NCI-H69 (cell line): ENCODE measurements at regions not wholly inside any gene's neighbourhood (a gene's known extent, or its start where the extent isn't known, plus 50 kb on each side); places are given as distances from the start of the nearest gene placed in this dataset.
"Not testable (repeated sequence)": the region's sequence is repeated elsewhere in the genome, so short reads cannot be mapped to it uniquely, and the experiment has no call there.

Source experiments
- DNase-seq: peaks from one replicate; lab custom pipeline; 2025; lab: John Stamatoyannopoulos, UW

GRCh38 chr16:29130131-29130711 is 145.4 kb downstream of the LAT start:
- not testable (repeated sequence) for DNase-seq

- DNase-seq = not testable (repeated sequence)
Observed at GRCh38 chr16:29129458-29130038, 144.7 kb downstream of the LAT start.

- DNase-seq = not testable (repeated sequence)
Observed at GRCh38 chr16:29128732-29129457, 144.0 kb downstream of the LAT start.

GRCh38 chr16:29127806-29128420 is 143.1 kb downstream of the LAT start:
- not testable (repeated sequence) for DNase-seq

DNA sequence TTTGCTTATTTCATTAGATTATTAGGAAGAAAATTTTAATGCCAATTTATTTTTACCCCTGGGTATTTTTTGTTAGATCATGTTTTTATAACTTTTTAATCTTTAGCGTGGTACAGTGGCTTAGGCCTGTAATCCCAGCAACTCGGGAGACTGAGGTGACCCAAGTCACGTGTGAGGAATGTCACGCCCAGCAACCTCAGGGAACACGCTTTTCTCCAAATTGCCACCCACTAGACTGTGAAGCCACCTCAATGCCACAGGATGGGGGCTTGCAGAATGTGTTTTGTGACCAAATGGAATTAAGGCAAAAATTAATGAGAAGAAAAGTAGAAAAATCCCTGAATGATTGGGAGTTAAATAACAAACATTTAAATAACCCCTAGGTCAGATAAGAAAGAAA is 141.8 kb downstream of the LAT start:
- no peak for DNase-seq

- DNase-seq = no peak
Observed at GRCh38 chr16:29126057-29126494, 141.2 kb downstream of the LAT start.

- no peak for DNase-seq
Observed at GRCh38 chr16:29124828-29125227, 140.0 kb downstream of the LAT start.

- DNase-seq = not testable (repeated sequence)
Observed at GRCh38 chr16:29124162-29124561, 139.3 kb downstream of the LAT start.

DNA sequence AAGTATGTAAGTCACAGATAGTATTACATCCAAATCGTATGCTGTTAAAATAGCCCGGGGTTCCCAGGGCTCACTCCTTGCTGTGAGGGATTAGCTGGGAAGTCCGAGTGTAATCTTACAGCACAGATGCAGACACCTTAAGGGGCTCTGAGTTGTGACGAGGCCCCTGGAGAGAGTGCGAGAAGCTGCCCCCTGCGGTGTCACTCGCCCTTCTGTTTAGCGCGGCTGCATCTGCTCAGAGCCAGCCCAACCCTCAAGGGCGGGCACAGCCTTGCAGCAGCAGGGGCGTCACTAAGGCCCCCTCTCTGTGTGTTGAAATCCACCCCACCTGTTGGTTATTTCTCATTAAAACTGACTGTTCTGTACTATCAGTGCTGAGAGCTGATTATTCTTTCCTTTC is 135.8 kb downstream of the LAT start:
- peak; percentile 12 for DNase-seq

DNA sequence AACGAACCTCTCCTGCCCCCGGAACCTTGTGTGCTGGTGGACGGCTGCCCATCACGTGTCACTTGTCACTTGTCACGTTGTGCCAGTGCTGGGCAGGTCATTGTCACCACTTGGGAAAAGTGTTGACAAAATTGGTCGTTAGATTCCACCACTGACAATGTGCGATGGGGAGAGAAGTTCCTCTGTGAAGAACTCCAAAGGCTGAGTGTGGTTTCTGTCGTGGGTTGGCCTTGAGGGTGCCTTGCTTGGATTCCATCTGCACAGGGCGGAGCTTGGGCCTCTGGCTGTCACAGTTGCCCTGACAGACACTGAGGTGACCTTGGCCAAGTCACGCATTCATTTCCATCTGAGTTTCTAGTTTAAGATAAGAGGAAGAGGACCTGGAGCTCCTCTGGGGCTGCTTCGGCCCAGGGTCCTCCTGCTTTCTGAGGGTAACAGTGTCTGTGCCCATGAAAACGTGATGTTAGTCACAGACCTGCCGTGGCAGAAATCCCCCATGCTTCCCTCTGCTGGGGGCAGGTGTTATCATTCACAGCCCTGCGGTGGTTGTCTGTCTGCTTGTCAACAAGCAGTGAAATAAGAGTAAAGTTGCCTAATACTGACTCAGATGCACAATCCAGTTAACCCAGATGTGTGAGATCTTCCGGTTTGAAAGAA is 133.6 kb downstream of the LAT start:
- not testable (repeated sequence) for DNase-seq

DNA sequence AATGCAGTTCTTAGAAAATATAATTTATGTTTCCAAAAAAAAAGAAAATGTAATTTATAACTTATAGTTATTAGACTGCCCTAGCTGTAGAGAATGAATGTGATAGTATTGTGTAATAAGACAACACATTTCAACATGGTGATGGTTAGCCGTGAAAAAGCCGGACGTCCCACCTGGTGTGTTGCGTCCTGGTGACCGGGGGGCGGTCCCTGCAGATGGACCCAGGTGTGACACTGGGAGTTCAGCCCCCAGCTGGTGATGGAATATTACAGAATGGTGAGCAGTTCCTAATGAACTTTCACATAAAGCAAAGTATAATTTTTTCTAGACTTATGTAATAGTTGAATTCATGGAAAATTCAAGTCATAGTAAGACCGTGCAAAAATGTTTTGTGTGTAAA is 132.8 kb downstream of the LAT start:
- no peak for DNase-seq

DNA sequence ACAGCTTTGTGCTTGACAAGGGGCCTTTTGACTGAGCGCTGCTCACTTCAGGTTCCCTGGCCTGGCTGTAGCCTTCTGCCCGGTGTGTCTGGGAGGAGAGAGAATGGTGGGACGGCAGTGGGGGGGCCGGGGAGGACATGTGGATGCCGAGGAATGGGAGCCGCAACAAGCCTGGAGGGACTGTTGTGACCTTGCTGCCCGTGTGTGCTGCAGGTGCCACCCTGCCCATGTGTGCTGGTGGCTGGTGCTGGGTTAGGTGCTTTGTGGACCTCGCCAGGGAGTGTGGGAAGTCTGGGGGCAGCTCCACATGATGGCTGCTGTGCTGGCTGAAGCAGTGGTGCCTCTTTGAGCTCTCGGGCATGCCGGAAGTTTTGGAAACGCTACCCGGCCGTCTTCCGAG is 132.1 kb downstream of the LAT start:
- DNase-seq = no peak

- DNase-seq = not testable (repeated sequence)
Observed at GRCh38 chr16:29116207-29116606, 131.4 kb downstream of the LAT start.

DNA sequence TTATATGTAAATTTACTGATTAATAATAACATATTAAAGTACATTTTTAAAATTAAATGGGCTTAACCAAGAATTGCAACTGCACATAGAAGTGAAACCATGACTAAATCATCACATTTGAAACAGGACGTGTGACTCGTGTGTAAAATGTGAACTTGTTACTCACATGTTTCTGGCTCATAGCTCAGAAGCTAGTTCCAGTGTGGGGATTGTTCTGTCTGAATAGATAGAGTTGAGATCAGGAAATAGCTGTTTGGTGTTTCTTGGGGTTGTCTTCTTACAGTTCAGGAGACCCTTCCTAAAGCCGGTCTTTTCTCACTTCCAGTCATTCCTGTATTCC is 130.9 kb downstream of the LAT start:
- DNase-seq = not testable (repeated sequence)

GRCh38 chr16:29114989-29115801 is 130.3 kb downstream of the LAT start:
- peak; percentile 27 for DNase-seq

DNA sequence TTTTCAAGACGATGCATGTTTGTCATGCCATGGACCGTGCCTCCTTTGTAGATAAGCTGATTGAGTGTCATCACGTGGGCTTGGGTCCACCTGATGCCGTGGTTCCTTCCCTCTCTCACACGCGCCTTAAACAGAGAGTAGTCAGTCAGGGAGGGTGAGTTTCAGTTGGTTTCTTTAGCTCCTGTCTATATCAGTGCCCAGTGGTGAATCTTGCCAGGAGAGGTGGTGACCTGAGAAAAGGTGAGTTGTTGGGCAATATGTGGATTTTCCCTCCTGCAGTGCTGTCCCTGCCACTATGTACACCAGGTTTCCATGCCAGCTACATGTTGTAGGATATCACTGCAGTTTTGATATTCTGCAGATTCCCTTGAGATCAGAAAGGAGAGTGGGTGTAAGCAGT is 129.7 kb downstream of the LAT start:
- no peak for DNase-seq

DNA sequence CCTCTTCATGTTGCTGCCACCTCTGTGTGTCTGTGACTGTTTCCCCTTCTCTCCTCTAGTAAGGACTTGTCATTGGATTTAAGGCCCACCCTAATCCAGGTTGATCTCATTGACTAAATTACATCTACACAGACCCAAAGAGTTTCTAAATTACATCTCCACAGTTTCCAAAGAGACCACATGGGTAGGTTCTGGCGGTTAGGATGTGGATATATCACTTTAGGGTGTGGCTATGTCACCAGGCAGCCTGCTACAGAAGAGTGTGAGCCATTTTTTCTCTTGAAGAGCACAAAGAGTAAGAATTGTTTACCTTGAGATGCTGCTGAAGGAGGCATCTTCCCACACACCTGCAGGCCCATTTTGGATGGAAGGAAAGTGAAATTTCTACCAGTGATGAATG is 128.6 kb downstream of the LAT start:
- DNase-seq = not testable (repeated sequence)

DNA sequence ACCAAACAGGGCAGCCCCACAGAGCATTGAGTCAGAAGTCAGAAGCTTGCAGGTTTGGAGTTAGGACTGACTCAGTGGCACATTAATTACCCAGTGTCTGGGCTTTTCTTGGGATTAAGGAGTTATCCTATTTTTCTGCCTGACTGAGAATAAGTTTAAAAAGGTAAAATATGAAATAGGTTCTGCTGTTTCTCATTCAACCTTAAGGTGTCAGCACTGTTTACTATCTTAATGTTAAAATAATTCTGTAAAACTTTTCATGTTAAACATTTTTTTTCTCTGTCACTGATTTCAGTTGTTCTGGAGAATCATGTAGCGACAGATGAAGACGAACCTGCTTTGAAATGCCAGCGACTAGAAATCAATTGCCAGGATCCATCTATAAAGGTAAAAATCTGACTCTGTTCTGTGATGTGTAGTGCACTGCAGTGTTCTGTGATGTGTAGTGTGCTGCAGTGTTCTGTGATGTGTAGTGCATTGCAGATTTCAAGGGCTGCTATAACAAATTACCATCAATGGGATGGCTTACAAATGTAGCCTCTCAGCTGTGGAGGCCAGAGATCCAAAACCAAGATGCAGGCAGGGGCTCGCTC is 128.0 kb downstream of the LAT start:
- no peak for DNase-seq

- not testable (repeated sequence) for DNase-seq
Observed at GRCh38 chr16:29111901-29112680, 127.2 kb downstream of the LAT start.

DNA sequence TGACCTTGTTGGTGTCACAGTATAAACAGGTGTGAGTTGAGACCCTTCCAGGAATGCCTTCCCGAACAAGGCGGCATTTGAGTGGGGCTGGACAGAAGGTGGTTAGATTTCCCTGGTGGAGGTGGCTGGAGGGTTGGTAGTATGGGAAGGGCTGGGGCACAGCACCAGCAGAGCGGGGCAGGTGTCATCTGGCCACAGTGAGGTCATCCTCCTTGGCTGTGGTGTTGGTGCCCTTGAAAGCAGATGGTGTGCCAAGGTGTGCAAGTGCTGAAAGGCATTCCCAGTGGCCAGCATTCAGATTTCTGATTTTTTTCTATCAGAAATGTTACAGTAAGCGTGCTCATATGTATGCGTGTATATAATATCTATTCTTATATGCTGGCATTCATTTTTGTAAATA is 126.6 kb downstream of the LAT start:
- DNase-seq = no peak
